HG02759 (cell line): ENCODE measurements at regions not wholly inside any gene's neighbourhood (a gene's known extent, or its start where the extent isn't known, plus 50 kb on each side); places are given as distances from the start of the nearest gene placed in this dataset.
"Not testable (repeated sequence)": the region's sequence is repeated elsewhere in the genome, so short reads cannot be mapped to it uniquely, and the experiment has no call there.

Source experiments
- ATAC-seq: cut with Tn5 transposase; IDR thresholded peaks from one replicate; pipeline ENCODE4 v1.9.1; 2021; ENCODE audit warnings: mild to moderate bottlenecking, moderate library complexity; ENCODE audit not compliant: unreplicated experiment

DNA sequence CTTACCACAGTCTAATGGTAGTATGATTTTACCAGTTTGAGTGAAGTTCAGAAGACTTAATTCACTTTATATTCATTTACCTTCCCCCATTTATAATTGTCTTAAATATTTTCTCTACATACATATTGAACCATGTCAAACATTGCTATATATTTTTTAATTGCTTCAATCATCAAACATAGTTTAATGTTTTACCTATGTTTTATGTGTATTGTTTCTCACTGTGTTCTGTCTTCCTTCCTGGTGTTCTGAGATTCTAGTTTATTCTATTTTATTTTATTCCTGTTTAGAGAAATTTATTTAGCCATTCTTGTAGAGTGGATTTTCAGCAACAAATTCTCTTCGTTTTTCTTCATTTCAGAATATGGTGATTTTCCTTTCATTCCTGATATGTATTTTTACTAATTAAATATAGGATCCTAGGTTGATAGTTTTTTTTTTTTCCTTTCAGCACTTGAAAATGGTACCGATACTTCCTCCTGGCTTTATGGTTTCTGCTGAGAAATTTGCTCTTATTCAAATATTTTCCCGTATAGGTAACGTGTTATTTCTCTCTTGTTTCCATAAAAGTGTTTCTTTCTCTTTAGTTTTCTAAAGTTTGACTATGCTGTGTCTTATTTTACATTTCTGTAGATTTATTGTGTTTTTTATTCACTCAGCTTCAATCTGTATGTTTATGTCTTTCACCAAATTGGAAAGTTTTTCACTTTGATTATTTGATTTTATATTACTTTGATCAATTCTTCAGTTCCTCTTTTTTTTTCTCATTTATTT is 201.8 kb upstream of the AGR3 start:
- no peak for ATAC-seq

DNA sequence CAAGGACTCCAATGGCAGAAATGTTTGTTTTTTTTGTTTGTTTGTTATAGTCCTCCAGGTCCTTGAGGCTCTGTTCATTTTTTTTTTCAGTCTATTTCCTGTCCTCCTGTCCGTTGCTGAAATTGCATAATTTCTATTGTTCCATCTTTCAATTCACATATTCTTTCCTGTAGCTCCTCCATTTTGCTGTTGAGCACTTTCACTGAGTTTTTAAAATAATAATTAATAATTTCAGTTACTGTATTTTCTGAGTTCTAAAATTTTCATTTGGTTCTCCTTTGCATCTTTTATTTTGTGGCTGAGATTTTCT is 202.3 kb upstream of the AGR3 start:
- ATAC-seq: no peak

- no peak for ATAC-seq
Observed at GRCh38 chr7:17085186-17085585, 203.4 kb upstream of the AGR3 start.

GRCh38 chr7:17086403-17086802 is 204.6 kb upstream of the AGR3 start:
- no peak for ATAC-seq

DNA sequence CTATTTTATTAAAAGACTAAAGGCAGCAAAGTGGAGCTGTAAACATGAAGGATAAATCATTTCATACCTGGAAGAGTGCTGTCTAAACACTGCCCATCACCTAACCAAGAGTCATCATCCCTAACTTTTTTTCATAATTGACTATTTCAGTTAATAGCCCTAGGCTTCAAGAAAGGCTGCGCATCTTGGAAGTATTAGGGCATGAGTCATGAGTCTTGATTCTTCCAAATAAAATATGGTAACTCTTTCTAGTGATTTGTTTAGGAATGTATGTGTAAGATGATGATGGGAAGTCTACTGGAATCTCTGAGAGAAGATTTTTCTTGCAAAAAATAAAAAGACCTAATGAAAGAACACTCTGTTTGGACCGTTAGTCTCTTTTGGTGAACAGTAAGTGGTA is 207.7 kb upstream of the AHR start:
- no peak for ATAC-seq

GRCh38 chr7:17093461-17093860 is 205.0 kb upstream of the AHR start:
- no peak for ATAC-seq

- no peak for ATAC-seq
Observed at GRCh38 chr7:17094963-17095574, 203.4 kb upstream of the AHR start.

- ATAC-seq: no peak
Observed at GRCh38 chr7:17095931-17096330, 202.5 kb upstream of the AHR start.

GRCh38 chr7:17097668-17098297 is 200.7 kb upstream of the AHR start:
- peak; percentile 60 for ATAC-seq

GRCh38 chr7:17098515-17098914 is 199.9 kb upstream of the AHR start:
- ATAC-seq: no peak

DNA sequence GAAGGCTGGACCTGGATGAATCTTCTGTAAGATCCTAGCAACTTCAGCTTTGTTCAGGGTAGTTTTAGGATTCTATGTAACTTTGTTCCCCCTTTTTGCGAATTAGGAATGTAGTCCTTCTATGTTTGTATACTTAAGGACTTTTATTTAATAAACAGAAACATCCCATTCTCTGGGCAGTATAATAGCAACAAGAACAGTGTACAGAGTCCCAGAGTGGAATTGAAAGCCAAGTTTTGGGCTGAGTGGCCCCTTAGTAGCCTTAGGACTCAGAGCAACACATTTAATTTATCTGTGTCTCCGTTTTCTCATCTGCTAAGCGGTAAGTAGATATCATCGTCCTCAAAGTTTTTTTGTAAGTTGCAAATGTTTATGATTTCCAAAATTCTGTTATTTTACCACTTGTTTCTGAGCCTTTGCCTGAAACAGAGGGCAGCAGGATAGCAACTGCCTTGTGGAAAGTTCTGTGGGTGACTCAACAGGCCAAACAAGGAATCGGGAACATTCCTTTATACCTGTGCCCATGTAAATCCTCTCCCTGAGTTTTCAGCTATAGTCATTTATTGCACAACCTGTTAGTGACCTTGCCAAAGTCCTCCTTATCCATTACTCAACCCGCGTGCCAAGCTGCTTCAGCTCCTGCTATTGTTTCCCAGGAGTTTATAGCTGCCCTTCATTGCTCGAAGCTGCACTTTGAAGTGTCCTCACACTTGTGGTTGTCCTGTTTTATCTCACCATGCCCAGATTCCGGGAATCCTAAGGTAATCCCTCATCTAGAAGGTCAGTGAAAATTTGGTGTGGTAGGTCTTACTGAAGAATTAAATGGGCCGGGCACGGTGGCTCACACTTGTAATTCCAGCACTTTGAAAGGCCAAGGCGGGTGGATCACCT is 199.1 kb upstream of the AHR start:
- ATAC-seq: no peak

DNA sequence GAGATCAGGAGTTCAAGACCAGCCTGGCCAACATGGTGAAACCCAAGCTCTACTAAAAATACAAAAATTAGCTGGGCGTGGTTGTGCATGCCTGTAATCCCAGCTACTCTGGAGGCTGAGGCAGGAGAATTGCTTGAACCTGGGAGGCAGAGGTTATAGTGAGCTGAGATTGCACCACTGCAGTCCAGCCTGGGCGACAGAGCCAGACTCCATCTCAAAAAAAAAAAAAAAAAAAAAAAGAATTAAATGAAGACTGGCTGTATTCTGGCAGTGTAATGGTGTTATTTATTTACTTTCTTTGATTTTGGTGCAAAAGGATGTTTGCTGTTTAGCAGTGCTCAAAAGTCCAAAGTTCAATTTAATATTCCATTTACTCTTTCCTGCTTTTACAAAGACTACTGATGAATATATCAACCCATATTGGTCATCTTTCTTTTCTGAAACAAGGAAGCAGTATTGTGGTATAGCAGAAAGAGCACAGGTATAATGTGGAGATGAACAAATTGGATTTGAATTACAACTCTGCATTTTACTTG is 198.4 kb upstream of the AHR start:
- not testable (repeated sequence) for ATAC-seq

DNA sequence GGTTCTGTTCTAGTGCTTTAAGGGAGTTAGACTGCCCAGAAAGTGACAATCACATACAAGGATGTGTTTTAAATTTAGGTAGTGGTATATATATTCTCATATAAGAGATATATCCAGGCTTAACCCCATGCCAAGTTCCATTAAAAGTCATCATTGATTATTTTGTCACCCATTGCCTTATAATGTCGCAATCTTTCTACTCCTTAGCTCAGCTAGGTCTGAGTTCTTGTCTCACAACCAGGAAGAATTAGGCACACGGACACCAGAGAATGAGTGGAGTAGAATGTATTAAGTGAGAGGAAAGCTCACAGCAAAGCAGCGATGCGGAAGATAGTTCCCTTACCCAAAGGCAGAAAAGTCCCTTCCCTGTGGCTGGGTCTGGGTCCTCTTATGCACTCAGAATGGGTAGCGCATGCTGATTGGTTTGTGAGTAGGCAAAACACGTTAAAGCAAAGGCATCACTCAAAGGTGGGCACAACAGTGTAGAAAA is 197.2 kb upstream of the AHR start:
- no peak for ATAC-seq

DNA sequence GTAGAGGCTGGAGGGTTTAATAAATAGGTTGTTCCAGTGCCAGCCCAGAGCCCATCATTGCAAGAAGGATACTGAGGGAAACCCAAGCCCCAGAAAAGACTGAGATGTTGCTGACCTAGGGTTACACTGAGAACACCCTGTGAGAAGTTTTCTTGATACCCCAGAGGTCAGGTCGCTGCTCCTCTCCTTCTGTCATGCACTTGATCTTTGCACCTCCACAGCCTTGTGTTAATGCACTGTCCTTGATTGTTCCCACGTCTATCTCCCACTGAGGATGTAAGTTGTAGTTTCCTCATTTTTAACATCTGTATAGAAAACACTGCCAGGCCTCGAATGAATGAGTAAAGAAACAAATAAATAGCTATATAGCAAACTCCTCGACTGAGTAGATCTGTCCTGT is 195.3 kb upstream of the AHR start:
- ATAC-seq: no peak

DNA sequence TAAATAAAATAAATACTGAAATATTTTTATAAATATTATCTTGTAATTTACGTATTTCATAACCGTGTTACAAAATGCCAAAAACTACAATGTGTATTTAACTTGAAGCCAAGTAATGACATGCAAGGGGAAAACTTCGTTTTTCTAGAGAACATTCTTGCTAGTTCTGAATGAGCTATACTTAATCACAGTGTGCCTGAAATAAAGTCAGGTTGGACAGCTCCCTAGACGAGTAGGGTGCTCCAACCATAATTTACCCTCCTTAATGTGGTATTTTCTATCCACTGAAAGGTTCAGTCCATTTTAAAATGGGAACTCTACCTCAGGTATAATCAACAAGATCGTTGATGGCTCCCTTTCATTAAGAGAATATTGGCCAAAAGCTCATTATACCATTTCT is 194.5 kb upstream of the AHR start:
- no peak for ATAC-seq

DNA sequence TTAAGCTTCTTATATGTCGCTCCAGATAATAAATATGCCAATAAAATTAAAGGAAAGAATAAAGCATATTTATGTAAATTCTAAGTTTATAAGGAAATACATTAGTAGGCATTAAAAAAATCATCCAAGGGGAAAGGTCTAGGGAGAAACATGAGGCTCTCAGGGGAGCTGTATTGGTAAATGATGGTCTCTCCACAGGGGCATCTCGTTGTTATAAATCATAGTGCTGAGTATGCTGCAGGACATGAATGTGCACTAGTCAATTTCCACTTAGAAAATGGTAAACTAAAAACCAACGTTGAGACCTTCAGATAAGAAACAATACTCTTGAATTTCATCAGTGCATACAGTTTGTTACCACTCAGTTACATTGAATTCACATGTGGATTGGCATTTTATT is 194.0 kb upstream of the AHR start:
- no peak for ATAC-seq

DNA sequence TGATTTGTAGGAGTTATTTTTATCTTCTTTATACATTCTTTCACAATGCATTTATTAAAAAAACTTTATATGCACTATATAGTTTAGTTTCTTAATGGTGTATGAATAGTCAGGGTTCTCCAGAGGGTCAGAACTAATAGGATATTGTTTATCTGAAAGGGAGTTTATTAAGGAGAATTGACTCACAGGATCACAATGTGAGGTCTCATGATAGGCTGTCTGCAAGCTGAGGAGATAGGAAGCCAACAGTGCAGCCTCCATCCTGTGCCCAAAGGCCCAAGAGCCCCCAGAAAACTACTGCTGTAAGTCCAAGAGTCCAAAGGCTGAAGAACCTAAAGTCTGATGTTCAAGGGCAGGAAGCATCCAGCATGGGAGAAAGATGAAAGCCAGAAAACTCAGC is 192.8 kb upstream of the AHR start:
- ATAC-seq: no peak

DNA sequence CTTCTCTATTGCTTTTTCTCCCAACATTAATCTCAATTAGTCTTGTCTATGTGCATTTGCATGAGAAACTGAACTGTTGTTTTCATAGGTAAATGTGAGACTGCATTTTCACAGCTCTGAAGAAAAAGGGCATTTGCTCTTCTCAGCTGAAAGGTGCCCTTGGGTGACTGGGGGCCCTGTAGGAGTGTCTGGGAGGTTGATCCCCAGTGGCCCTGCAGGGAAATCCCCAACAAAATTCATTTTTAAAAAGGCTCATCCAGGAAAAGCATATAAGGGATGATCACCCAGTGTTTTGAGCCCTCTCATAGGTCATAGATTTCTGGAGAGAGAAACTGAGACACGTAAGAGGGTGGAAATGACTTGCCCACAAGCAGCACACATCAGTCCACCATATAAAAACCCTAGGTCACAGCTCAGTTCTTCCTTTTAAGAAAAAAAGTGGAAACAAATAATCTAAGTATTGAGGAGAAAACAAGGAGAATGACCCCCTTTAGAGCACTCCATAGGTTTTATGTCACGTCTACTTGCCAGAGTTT is 190.3 kb upstream of the AHR start:
- no peak for ATAC-seq

DNA sequence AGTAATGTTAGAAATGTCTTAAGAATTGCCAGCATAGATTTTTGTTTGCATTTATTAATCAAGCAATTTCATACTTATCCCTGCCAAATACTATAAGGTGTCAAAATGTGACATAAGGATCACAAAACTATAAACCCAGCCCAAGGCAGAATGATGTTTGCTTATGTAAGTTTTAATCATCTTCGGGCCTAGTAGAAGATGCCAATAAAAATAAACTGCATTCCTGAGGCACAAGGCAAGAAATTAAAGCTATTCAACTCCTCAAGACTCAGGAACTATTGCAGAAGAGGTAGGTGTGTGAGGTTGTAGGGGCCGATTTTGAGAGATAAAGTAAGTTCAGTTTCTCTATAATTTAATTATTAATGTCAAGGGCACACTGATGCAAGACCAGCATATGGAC is 189.4 kb upstream of the AHR start:
- no peak for ATAC-seq

GRCh38 chr7:17113770-17114169 is 184.7 kb upstream of the AHR start:
- ATAC-seq: not testable (repeated sequence)

DNA sequence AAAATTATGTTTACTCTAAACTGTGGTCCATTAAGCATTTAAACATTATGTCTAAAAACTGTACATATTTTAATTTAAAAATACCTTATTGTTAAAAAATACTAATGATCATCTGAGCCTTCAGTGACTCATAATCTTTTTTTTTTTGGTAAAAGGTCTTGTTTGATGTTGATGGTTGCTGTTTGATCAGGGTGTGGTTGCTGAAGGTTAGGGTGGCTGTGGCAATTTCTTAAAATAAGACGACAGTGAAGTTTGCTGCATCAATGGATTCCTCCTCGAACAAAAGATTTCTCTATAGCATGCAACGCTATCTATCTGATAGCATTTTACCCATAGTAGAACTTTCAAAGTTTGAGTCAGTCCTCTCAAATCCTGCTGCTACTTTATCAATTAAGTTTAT is 180.0 kb upstream of the AHR start:
- ATAC-seq: no peak
